IMR-90 (cell line): ENCODE measurements at regions not wholly inside any gene's neighbourhood (a gene's known extent, or its start where the extent isn't known, plus 50 kb on each side); places are given as distances from the start of the nearest gene placed in this dataset.

Experiments used
- ATAC-seq: fragments of 200-7000 bp; cut with Tn5 transposase; 2 replicates; pipeline ENCODE4 v1.9.1; 2020; ENCODE audit warnings: low read depth, mild to moderate bottlenecking, moderate library complexity
- BruUV-seq: library from RNA; stranded (reverse); fragments of 400-500 nt; replicated peaks from 2 replicates; lab custom pipeline; 2021; lab: Mats Ljungman, UMichigan
- CTCF ChIA-PET: fragments of 300-600 bp; formaldehyde crosslinking; extraction: SDS; loops from one replicate; lab custom pipeline; 2021; ENCODE audit warnings: antibody characterized with exemption; lab: Yijun Ruan, JAX
- POLR2A ChIA-PET: fragments of 300-600 bp; sonication (Branson Sonifier 250); formaldehyde crosslinking; loops from one replicate; lab custom pipeline; 2022; ENCODE audit warnings: antibody characterized with exemption; ENCODE audit not compliant: unreplicated experiment; lab: Charles Lee
- DNase-seq: peaks from one replicate; pipeline ENCODE4 v3.0.0; 2013
- H2AFZ ChIP-seq: replicated peaks from 2 replicates; pipeline ENCODE3; 2013; ENCODE audit warnings: low read length, mild to moderate bottlenecking; ENCODE audit not compliant: poor library complexity
- H2AK5ac ChIP-seq: 2 replicates; pipeline ENCODE4 v1.6.1; 2013; ENCODE audit warnings: low read depth, low read length, inconsistent platforms
- H2AK9ac ChIP-seq: replicated peaks from 2 replicates; pipeline ENCODE3; 2013; ENCODE audit warnings: mild to moderate bottlenecking, low read depth, low read length, moderate library complexity; ENCODE audit not compliant: poor library complexity
- H2BK120ac ChIP-seq: 2 replicates; pipeline ENCODE4 v1.6.1; 2013; ENCODE audit warnings: low read depth, low read length, inconsistent platforms
- H2BK15ac ChIP-seq: 3 replicates; pipeline ENCODE4 v1.6.1; 2013; ENCODE audit warnings: low read depth, low read length, inconsistent platforms
- H2BK20ac ChIP-seq: 2 replicates; pipeline ENCODE4 v1.6.1; 2013; ENCODE audit warnings: low read depth, mild to moderate bottlenecking, inconsistent platforms, low read length, moderate library complexity
- H2BK5ac ChIP-seq: 2 replicates; pipeline ENCODE4 v1.6.1; 2013; ENCODE audit warnings: mild to moderate bottlenecking, low read depth, low read length, inconsistent platforms; ENCODE audit not compliant: poor library complexity, severe bottlenecking
- H3K14ac ChIP-seq: replicated peaks from 2 replicates; pipeline ENCODE4 v1.6.1; 2013; ENCODE audit warnings: low read depth, low read length, inconsistent platforms
- H3K18ac ChIP-seq: 2 replicates; pipeline ENCODE4 v1.6.1; 2013; ENCODE audit warnings: low read depth, low read length, control low read depth
- H3K23ac ChIP-seq: 2 replicates; pipeline ENCODE4 v1.6.1; 2013; ENCODE audit warnings: low read depth, low read length, inconsistent platforms
- H3K27ac ChIP-seq: 2 replicates; pipeline ENCODE4 v1.5.1; 2013; ENCODE audit warnings: mild to moderate bottlenecking, control low read depth, low read length; ENCODE audit not compliant: insufficient read depth
- H3K27me3 ChIP-seq: 2 replicates; pipeline ENCODE4 v1.6.1; 2013; ENCODE audit warnings: low read length; ENCODE audit not compliant: control insufficient read depth, insufficient read depth
- H3K36me3 ChIP-seq: 2 replicates; pipeline ENCODE4 v1.6.1; 2013; ENCODE audit warnings: low read length, mixed read lengths; ENCODE audit not compliant: control insufficient read depth, insufficient read depth
- H3K4ac ChIP-seq: 2 replicates; pipeline ENCODE4 v1.6.1; 2013; ENCODE audit warnings: low read depth, low read length, inconsistent platforms
- H3K4me1 ChIP-seq: 2 replicates; pipeline ENCODE4 v1.6.1; 2013; ENCODE audit warnings: low read length, mixed read lengths; ENCODE audit not compliant: control insufficient read depth, insufficient read depth
- H3K4me2 ChIP-seq: 2 replicates; pipeline ENCODE4 v1.6.1; 2013; ENCODE audit warnings: low read depth, mild to moderate bottlenecking, control low read depth, low read length, moderate library complexity
- H3K4me3 ChIP-seq: 2 replicates; pipeline ENCODE4 v1.5.1; 2013; ENCODE audit warnings: low read depth, mild to moderate bottlenecking, control low read depth, low read length, moderate library complexity; ENCODE audit not compliant: insufficient read depth
- H3K56ac ChIP-seq: 2 replicates; pipeline ENCODE4 v1.6.1; 2013; ENCODE audit warnings: low read length, inconsistent platforms; ENCODE audit not compliant: insufficient read depth; ENCODE audit errors: extremely low read depth
- H3K79me1 ChIP-seq, 2 experiments: 2 replicates each; pipeline ENCODE4 v1.6.1; 2013; ENCODE audit warnings: low read length in 2 of 2, inconsistent platforms in 1 of 2, low read depth in 1 of 2
- H3K9ac ChIP-seq: 2 replicates; pipeline ENCODE4 v1.6.1; 2013; ENCODE audit warnings: low read depth, low read length, control low read depth
- H3K9me1 ChIP-seq: 2 replicates; pipeline ENCODE4 v1.6.1; 2013; ENCODE audit warnings: low read length, inconsistent platforms; ENCODE audit not compliant: insufficient read depth
- H3K9me3 ChIP-seq: 2 replicates; pipeline ENCODE4 v1.6.1; 2013; ENCODE audit warnings: low read length; ENCODE audit not compliant: control insufficient read depth, insufficient read depth
- H4K20me1 ChIP-seq: 2 replicates; pipeline ENCODE4 v1.6.1; 2013; ENCODE audit warnings: low read length, inconsistent platforms; ENCODE audit not compliant: insufficient read depth
- H4K5ac ChIP-seq: 2 replicates; pipeline ENCODE4 v1.6.1; 2013; ENCODE audit warnings: mild to moderate bottlenecking, low read depth, low read length, control low read depth
- H4K8ac ChIP-seq, 2 experiments: 2 replicates each; pipeline ENCODE4 v1.6.1; 2013; ENCODE audit warnings: low read depth in 2 of 2, low read length in 2 of 2, control low read depth in 1 of 2, inconsistent platforms in 1 of 2
- H4K91ac ChIP-seq: 2 replicates; pipeline ENCODE4 v1.6.1; 2013; ENCODE audit warnings: low read depth, low read length, inconsistent platforms; ENCODE audit not compliant: insufficient read depth
- CHD1 ChIP-seq: IDR thresholded peaks from 2 replicates; pipeline ENCODE4 v1.6.1; 2012; ENCODE audit warnings: low read depth, low read length, improper control_type of control experiment
- MXI1 ChIP-seq: IDR thresholded peaks from 2 replicates; pipeline ENCODE4 v1.6.1; 2012; ENCODE audit warnings: low read depth, mild to moderate bottlenecking, low read length, moderate library complexity, borderline replicate concordance
- WGBS, 2 experiments: methylation state at CpG; one replicate each; pipeline versions ENCODE4 v1.1.5 to v1.1.7; 2013; ENCODE audit warnings: missing lambda C conversion rate in 2 of 2; ENCODE audit not compliant: insufficient read length in 1 of 2; ENCODE audit errors: extremely low coverage in 2 of 2; 5-methylcytosine and 5-hydroxymethylcytosine counted together
- dilution Hi-C: fragments of 300-500 bp; cut with HindIII; formaldehyde crosslinking; loops from one replicate; pipeline ENCODE4 v1.14.3; 2018; ENCODE audit warnings: low sequenced_read_pairs; ENCODE audit not compliant: unreplicated experiment
- in situ Hi-C: fragments of 300-500 bp; cut with MboI; formaldehyde crosslinking; loops from 3 replicates; pipeline ENCODE4 v1.14.3; 2019; ENCODE audit warnings: low sequenced_read_pairs, inconsistent platforms, mixed read lengths
- intact Hi-C: fragments of 100-400 bp; cut with micrococcal nuclease; formaldehyde crosslinking; loops from 2 replicates; pipeline ENCODE4 v1.10.0; 2022

DNA sequence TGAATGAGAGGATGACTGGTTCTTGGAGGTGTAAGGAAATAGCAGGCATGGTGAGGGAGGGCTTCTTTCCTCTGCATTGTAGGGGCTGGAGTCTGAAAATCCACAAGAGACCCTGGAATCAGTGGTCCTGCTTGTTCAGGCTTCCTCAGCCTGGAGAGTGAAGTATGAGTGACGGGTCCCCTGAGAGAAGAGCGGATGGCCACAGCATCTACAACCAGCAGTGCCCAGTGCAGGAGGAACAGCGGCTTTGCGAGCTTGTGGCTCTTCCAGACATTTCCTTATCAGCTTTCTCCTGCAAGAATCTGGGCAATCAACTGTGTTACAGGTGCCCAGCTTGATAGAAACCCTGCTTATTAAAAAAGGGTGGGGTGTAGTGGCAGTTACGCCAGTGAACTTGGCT is 97.0 kb upstream of the HES1 start:
- POLR2A ChIA-PET = no interaction called here

More for the DNA sequence above, 97.0 kb upstream of the HES1 start:
- no peak overlapping the region for H4K8ac ChIP-seq
- no peak overlapping the region for H3K4me2 ChIP-seq
- no peaks in the 10 kb centered on the region for H4K20me1 ChIP-seq
- H4K91ac ChIP-seq = no peak overlapping the region
- peaks cover 30% of the 10 kb centered on the region for H3K27me3 ChIP-seq
- no peaks in the 10 kb centered on the region for H3K9me3 ChIP-seq
- no peak overlapping the region for H2AFZ ChIP-seq
- no peak overlapping the region for H3K4ac ChIP-seq
- H3K4me1 ChIP-seq = no peaks in the 10 kb centered on the region
- DNase-seq = no peak
- H2BK120ac ChIP-seq = no peak overlapping the region
- H3K36me3 ChIP-seq = no peaks in the 10 kb centered on the region
- no peak overlapping the region for H4K5ac ChIP-seq
- intact Hi-C loops = no loop called here
- H2BK15ac ChIP-seq = no peak overlapping the region
- H2AK9ac ChIP-seq = no peak overlapping the region
- H3K9ac ChIP-seq = no peak overlapping the region
- H3K27ac ChIP-seq = no peak overlapping the region
- no peak for ATAC-seq
- H3K23ac ChIP-seq = no peak overlapping the region
- dilution Hi-C loops = no loop called here
- in situ Hi-C loops = no loop called here
- no peaks in the 10 kb centered on the region for H3K79me1 ChIP-seq
- WGBS, 2 experiments = no CpG with 5 or more reads among the region's 5 CpGs
- H2BK20ac ChIP-seq = no peak overlapping the region
- H3K14ac ChIP-seq = no peak overlapping the region
- H2AK5ac ChIP-seq = no peak overlapping the region
- no peak for TF ChIP-seq CHD1
- TF ChIP-seq MXI1 = no peak
- BruUV-seq = no TSS peak
- H3K4me3 ChIP-seq = no peak overlapping the region
- no peak overlapping the region for H3K56ac ChIP-seq
- no peaks in the 10 kb centered on the region for H3K9me1 ChIP-seq
- CTCF ChIA-PET = no interaction called here
- H2BK5ac ChIP-seq = no peak overlapping the region
- no peak overlapping the region for H3K18ac ChIP-seq
